Upper lobe of left lung (tissue), 4 donors: ENCODE measurements at regions not wholly inside any gene's neighbourhood (a gene's known extent, or its start where the extent isn't known, plus 50 kb on each side); places are given as distances from the start of the nearest gene placed in this dataset.

Source experiments
- CTCF ChIP-seq, 6 experiments: fragments of 450-650 bp in 4 of 6; fragments of 200-600 bp in 2 of 6; sonication (generic) in 2 of 6; IDR thresholded peaks; one replicate each; pipeline ENCODE4 v1.5.1; 2016 to 2019; ENCODE audit warnings: antibody characterized with exemption in 6 of 6
- POLR2AphosphoS5 ChIP-seq, 2 donors: sonication (generic); formaldehyde crosslinking; IDR thresholded peaks; one replicate each; pipeline ENCODE4 v1.5.1; 2017; ENCODE audit warnings: antibody characterized with exemption in 2 of 2

DNA sequence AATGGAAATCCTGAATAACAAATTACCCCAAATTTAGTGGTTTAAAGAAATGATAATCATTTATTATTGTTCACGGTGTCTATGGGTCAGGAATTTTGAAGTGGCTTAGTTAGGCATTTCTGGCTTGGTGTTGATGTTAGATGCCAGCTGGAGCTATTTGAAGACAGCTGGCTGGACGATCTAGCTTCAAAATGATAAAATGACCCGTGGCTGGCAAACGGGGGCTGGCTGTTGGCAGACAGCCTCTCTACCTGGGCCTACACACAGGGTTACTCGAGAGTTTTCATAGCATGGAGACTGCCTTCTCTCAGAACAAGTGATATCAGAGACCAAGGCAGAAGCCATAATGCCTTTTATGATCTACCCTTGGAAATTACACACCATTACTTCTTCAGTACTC lies 285.2 kb downstream of the METTL15 start:
- no peak for TF ChIP-seq CTCF (IDR thresholded peaks at IDR 0.05)
- TF ChIP-seq POLR2AphosphoS5 (IDR thresholded peaks at IDR 0.05): no peak
